ENCODE measurements at regions not wholly inside any gene's neighbourhood (a gene's known extent, or its start where the extent isn't known, plus 50 kb on each side); places are given as distances from the start of the nearest gene placed in this dataset.

GRCh38 chr7:115435178-115435577, 513.3 kb downstream of the MDFIC start (continued):
- TF ChIP-seq, protein P1, sequence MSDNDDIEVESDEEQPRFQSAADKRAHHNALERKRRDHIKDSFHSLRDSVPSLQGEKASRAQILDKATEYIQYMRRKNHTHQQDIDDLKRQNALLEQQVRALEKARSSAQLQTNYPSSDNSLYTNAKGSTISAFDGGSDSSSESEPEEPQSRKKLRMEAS (IDR thresholded peaks at IDR 0.05), result no peak
